ENCODE measurements at regions not wholly inside any gene's neighbourhood (a gene's known extent, or its start where the extent isn't known, plus 50 kb on each side); places are given as distances from the start of the nearest gene placed in this dataset.

GRCh38 chr12:11953523-11953922, 117.2 kb upstream of the BCL2L14 start:
- TF ChIP-seq CTCF (IDR thresholded peaks at IDR 0.05) (no peak), POLR2A (IDR thresholded peaks at IDR 0.05) (no peak)
- Histone ChIP-seq H3K27ac (no peak overlapping the region), H3K27me3 (peaks cover 0 to 1% of the 10 kb centered on the region in 2 donors), H3K36me3 (no peaks in the 10 kb centered on the region), H3K9me3 (no peaks in the 10 kb centered on the region), H3K4me3 (no peak overlapping the region), H3K4me1 (no peaks in the 10 kb centered on the region)
- 49% methylated on average over 6 of the region's 7 CpGs for WGBS (ENCODE audit: insufficient coverage, low coverage, low lambda C conversion rate, missing lambda C conversion rate)
- ATAC-seq (peak in 1 of 4 donors; percentile 41), DNase-seq (no peak)
- intact Hi-C loops (cut with DNase I), result no loop called here

GRCh38 chr12:11954181-11954580, 116.6 kb upstream of the BCL2L14 start:
- 7% methylated on average over 1 of the region's 2 CpGs for WGBS (ENCODE audit: insufficient coverage, low coverage, low lambda C conversion rate, missing lambda C conversion rate)
- H3K9me3 ChIP-seq, result no peaks in the 10 kb centered on the region
- ATAC-seq (no peak), DNase-seq (no peak)
- H3K4me3 ChIP-seq, result no peak overlapping the region
- H3K27me3 ChIP-seq, result peaks cover 0 to 4% of the 10 kb centered on the region in 2 donors
- H3K4me1 ChIP-seq, result no peaks in the 10 kb centered on the region
- intact Hi-C loops (cut with DNase I), result no loop called here
- H3K36me3 ChIP-seq, result no peaks in the 10 kb centered on the region
- H3K27ac ChIP-seq, result no peak overlapping the region
- TF ChIP-seq POLR2A (IDR thresholded peaks at IDR 0.05), result no peak
- TF ChIP-seq CTCF (IDR thresholded peaks at IDR 0.05), result no peak

- Histone ChIP-seq H3K36me3 (no peaks in the 10 kb centered on the region), H3K27ac (no peak overlapping the region), H3K4me3 (no peak overlapping the region), H3K27me3 (peaks cover 0 to 4% of the 10 kb centered on the region in 2 donors), H3K4me1 (no peaks in the 10 kb centered on the region), H3K9me3 (no peaks in the 10 kb centered on the region)
- 59% methylated on average over 9 of the region's 9 CpGs for WGBS (ENCODE audit: insufficient coverage, low coverage, low lambda C conversion rate, missing lambda C conversion rate)
- TF ChIP-seq CTCF (IDR thresholded peaks at IDR 0.05), result no peak
- TF ChIP-seq POLR2A (IDR thresholded peaks at IDR 0.05), result no peak
- intact Hi-C loops (cut with DNase I), result no loop called here
- ATAC-seq, result peak in 1 of 4 donors; percentile 54
- DNase-seq, result no peak
These were observed 112.3 kb upstream of the BCL2L14 start for GRCh38 chr12:11958221-11959091.

- WGBS (ENCODE audit: insufficient coverage, low coverage, low lambda C conversion rate, missing lambda C conversion rate), result 41% methylated on average over 5 of the region's 9 CpGs
- no peak for ATAC-seq
- no peaks in the 10 kb centered on the region for H3K9me3 ChIP-seq
- H3K4me1 ChIP-seq, result no peaks in the 10 kb centered on the region
- no peak overlapping the region for H3K4me3 ChIP-seq
- no peak overlapping the region for H3K27ac ChIP-seq
- TF ChIP-seq POLR2A (IDR thresholded peaks at IDR 0.05), result no peak
- TF ChIP-seq CTCF (IDR thresholded peaks at IDR 0.05), result no peak
- H3K36me3 ChIP-seq, result no peaks in the 10 kb centered on the region
- DNase-seq, result no peak
- intact Hi-C loops (cut with DNase I), result no loop called here
- H3K27me3 ChIP-seq, result peaks cover 0 to 4% of the 10 kb centered on the region in 2 donors
These were observed 111.5 kb upstream of the BCL2L14 start for GRCh38 chr12:11959117-11959823.

Measured in right lobe of liver (tissue), 6 donors.